ENCODE measurements at regions not wholly inside any gene's neighbourhood (a gene's known extent, or its start where the extent isn't known, plus 50 kb on each side); places are given as distances from the start of the nearest gene placed in this dataset.
"Not testable (repeated sequence)": the region's sequence is repeated elsewhere in the genome, so short reads cannot be mapped to it uniquely, and the experiment has no call there.

DNA sequence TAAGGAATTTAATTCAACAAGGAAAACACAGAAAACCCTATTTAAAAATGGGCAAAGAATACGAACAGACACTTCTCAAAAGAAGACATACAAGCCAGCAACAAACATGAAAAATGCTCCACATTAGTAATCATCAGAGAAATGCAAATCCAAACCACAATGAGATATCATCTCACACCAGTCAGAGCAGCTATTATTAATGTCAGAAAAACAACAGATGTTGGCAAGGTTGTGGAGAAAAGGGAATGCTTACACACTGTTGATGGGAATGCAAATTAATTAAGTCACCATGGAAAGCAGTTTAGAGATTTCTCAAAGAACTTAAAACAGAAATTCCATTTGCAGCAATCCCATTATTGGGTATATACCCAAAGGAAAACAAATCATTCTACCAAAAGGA is 55.2 kb downstream of the GCC1 start:
- no peak for DNase-seq

DNA sequence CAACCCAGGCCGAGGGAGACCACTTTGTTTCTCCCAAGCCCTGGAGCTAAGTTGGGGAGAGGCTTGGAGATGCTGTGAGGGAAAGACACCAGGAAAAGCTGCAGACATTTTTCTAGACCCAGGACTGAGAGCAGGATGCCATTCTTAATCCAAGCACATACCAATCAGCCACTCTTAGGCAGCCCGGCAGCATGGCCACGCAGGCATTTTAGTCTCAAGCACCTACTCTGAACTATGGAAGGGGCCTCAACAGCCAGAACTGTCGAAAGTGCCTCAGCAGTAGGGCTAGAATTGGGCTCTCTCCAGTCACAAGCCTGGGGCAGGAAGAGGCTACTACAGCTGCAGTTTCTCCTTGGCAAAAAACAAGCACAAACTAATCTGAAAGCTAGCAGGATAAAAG is 57.8 kb downstream of the GCC1 start:
- no peak for DNase-seq

DNA sequence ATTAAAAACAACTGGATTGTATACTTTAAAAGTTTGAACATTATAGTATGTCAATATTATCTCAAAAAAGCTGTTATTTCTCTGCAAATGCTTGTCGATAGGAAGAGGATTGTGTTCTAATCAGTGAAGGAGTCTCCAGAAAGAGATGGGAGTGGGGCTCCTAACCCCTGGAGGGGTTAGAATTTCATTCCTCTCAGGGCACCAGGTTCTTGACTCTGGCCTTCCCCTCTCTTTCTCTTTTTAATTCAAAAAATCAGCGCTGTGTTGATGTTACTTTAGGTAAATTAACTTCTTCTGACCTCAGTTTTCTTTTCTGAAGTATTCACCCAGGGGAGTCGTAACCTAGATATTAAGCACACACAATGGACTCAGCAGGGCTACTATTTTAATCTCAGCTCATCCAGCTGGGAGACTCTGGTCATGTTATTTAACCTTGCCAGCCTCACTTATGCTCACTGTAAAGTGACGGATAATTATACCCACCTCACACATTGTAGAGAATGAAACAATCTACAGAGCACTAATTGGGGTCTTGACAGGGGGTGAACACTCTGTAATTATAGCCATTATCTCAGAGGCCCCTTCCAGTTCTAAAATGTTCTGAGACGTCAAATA is 59.4 kb downstream of the GCC1 start:
- no peak for DNase-seq

DNA sequence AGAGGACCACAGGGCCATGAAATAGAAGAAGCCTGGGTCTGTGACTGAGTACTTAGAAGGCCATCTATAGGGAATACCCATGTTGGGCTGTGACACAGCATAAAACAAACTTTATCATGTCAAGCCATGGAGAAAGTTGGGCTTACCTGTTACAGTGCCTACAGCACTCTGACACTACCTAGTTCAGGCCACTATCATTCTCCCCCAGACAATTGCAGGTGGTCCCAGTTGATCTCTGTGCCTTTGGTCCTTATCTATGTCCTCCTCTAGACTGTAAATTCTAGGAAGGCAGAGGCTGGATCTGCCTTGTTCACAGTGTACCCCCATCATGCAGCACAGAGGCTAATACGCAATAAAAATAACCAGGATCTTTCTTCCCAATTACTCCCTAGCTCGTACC is 69.1 kb downstream of the GCC1 start:
- DNase-seq, result no peak

DNA sequence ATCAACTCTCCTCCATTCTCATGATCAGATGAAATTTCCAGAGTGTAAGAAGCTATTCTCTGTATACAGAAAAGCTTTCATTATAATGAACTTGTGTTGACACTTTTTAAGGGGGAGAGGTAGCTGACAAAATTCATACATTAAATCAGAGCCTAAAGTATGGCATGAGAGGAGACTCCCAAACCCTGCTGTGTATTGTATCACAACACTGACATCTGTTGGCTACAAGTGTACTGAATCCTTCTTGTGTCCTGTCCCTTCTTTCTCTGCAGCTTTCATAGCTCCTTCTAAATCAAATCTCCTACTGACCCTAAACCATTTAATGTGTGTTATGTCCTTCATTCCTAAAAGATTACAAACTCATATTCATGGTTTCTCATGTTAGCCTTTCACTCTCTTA is 70.9 kb downstream of the GCC1 start:
- DNase-seq, result no peak

DNA sequence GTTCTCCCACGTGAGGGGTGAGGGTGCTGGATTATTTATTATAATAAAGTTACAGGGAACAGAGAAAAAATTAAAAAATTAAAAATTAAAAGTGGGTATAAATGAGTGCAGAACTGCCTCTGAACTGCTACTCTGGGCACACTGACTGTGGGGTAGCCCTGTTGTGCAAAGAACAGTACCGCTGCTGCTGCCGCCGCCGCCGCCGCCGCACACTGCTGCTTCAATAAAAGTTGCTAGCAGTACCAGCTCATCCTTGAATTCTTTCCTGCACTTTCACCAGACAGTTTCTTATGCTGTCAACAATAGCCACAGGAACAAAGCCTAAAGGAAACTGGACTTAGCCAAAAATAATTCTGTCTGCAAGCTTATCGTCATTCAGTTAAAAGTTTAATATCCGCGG is 72.1 kb downstream of the GCC1 start:
- no peak for DNase-seq

DNA sequence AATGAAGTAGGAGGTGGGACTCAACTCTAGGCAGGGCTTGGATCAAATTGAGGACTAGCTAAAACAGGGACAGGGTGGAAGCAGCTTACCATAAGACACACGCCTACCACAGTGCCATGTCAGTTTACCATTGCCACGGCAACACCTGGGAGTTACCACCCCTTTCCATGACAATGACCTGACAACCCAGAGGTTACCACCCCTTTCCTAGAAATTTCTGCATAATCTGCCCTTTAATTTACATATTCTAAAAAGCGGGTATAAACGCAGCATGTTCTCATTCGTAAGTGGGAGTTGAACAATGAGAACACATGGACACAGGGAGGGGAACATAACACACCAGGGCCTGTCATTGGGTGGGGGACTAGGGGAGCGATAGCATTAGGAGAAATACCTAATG is 72.7 kb downstream of the GCC1 start:
- DNase-seq, result no peak

DNA sequence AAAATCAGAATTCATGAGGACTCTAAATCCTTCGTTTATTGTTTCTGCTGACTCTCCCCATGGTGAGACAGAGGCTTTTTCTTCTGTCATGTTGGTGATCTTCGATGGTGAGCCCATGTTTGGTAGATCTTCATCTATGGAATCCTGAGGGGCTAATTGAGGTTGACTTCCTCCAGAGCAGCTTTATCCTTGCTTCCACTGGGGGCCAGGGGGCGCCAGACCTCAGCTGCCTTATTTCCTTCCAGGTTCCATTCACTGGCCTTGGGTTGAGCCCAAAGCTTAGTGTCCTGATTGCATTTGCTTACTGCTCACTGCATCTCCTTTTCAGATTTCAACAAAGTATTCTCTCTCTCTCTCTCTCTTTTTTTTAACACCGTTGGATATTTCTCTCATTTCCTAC is 80.7 kb downstream of the GCC1 start:
- DNase-seq, result no peak

DNA sequence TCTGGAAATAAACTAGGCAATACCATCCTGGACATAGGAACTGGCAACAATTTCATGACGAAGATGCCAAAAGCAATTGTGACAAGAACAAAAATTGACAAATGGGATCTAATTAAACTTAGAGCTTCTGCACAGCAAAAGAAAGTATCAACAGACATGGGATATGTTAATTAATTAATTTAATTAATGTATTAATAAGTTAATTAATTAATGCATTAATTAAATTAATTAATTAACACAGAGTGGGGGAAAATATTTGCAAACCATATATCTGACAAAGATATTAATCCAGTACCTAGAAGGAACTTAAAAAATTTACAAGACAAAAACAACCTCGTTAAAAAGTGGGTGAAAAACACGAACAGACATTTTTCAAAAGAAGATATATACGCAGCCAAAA is 83.6 kb downstream of the GCC1 start:
- no peak for DNase-seq

DNA sequence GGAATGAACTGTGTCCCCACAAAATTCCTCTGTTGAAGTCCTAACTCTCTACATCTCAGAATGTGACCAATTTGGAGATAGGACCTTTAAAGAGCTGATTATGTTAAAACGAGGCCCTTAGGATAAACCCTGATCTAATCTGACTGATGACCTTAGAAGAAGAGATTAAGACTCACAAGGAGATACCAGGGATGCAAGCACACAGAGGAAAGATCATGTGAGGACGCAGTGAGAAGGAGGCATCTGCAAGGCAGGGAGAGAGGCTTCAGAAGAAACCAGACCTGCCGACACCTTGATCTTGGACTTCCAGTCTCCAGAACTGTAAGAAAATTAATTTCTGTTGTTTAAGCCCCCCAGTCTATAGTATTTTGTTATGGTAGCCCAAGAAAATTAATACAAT is 94.9 kb upstream of the ZNF800 start:
- no peak for DNase-seq

DNA sequence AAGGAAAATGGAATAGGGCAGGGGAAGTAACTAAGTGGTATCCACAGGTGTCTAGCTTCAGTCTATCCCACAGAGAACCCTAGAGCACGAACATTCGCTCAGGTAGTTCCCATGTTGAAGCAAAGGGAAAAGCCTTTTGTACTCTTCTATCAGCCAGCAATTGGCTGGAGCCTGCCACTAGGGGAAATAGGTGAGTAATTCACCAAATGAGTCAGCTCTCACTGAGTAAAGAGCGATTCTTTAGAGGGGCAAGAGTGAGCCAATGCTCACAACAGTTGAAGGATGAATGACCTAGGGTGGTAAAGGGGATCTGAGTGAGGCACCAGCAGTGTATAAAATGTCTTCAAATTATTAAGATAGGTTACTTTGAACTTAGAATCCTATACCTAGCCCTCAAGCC is 94.1 kb upstream of the ZNF800 start:
- DNase-seq, result no peak

DNA sequence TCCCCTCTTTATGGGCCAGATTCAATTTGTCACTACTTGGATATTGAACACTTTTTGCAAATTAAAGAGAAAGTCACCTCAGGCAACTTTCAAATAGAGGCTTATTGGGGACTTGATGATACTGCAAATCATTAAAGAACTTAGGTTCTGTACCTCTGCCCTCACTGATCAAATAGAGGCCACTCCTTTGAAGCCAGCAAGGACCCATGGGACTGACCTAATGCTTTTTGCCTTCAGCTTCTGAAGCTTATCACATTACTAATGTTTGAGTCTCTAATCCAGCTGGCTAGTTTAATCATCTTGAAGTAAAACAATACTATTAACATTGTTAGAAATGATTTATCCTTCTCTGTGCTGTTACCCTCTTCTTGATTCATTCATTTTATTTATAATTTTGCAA is 93.0 kb upstream of the ZNF800 start:
- DNase-seq, result no peak

DNA sequence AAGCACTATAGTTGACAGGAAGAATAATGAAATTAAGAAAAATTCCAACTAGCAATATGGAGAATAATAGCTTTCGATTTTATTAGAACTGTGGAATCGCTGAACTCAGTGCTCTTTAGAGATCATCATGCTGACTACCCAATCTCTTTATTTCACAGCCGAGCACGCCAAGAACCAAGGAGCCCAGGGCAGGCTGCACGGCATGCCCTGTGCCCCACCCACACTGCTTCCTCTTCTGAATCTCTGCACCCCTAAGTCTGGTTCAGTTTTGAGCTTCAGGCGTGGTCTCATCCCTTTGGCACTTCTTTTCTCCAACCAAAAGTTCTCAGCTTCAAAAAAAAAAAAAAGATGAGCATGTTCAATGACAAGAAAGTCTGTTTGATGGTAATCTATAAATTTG is 92.4 kb upstream of the ZNF800 start:
- no peak for DNase-seq

DNA sequence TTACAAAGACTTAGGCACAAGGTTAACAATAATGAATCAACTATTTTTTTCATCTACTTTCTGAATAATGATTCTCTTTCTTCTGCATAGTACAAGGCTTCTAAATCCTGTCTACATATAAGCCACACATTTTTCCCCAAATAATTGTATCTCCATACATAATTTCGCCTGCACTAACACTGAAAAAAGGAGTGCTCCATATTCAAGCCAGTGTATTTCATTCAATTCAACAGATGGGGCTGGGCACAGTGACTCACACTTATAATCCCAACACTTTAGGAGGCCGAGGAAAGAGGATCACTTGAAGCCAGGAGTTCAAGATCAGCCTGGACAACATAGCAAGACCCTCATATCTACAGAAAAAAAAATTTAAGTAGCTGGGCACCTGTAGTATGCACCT is 86.0 kb upstream of the ZNF800 start:
- DNase-seq, result no peak

DNA sequence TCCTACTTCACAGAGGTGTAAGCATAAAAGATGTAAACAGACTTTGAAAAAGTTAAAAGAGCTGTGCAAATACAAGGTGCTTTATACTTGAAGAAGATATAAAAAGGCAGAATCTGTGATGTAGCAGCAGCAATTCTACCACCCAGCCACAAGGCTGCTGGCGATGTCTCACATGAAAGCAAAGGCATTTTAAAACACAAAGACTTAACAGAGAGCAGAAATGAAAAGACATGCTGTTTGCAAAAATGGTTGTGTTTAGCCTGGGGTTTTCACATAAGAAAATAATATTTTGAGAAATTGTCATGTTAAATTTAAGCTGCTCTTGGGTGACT is 85.5 kb upstream of the ZNF800 start:
- no peak for DNase-seq

DNA sequence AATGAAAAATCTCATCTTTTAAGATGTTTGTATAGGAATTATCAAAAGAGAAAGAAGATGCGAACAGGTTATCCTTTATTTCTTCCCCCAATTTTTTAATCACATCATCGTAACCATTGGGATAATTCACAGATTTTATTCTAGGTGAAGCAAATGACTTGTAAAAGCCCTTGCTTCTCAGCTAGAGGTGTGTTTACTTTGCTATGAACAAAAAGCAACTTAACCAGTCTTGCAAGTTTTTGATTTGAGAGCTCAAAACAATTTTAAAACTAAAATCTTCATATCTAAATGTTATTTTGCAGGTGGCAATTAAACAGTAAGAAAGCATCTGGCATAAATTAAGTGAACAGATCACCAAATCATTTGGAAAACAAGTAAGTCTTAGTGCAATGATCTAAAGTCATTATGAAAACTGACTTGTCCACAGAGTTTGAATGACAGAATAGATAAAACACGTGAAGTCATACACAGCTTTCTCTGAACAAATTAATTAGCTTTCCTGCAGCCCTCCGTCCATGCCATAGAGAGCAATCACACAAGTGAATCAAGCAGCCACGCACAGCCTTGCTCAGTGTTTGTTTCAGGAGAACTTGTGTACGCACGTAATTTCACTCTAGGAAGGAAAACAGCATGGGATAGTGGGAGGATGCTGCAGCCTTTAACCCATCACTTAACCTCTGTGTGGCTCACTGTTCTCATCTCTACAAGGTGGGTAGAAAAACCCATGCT is 85.0 kb upstream of the ZNF800 start:
- DNase-seq, result no peak

DNA sequence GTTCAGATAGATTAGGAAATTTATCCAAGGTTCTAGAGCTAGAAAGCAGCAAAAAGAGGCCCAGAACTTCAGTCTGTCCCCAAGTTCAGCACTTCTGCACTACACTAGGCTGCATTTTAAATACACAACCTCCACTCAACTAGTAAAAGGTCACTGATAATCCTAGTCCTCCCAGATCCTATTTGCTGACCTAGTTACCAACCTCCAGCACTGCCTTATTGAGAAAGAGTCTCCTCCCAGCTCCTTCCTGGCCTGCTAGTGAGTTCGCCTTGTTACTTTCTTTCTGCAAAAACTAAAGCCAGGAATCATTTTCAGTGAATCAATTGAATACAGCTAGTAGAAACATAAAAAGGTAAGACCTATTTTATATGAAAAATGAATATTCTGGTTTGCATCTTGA is 84.1 kb upstream of the ZNF800 start:
- no peak for DNase-seq

DNA sequence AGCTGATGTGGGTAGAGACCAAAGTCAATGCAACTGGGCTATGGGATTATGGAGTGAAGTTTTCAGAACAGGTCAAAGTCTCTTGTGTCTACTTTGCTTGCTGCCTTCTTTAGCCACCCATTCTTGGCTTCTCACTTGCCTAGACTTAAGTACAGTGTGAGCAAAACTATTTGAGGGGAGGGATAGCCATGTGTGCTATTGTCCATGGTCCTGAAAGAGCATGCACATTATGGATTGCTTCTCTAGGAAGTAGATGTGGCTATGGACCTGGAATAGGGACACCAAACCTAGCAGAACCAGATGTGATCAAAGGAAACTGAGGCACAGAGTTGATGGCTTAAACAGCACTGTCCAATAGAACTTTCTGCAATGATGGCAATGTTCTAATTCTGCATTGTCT is 81.9 kb upstream of the ZNF800 start:
- DNase-seq, result no peak

DNA sequence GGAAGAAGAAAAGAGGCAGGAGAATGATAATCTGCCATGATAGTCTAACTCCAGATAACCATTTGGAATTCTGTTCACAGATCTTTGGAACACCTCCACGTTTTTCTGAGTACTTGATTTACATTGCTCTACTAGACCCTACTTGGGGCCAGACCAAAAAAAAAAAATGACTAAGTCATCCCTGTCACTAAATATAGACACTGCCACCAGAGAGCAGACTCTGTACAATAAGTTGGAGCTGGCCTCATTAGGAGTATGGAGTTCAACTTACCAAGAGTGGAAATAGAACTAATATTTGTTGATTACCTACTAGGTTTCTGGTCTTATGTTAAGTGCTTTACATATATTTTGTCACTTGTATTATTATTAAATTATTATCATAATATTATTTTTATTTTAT is 80.9 kb upstream of the ZNF800 start:
- DNase-seq, result no peak

DNA sequence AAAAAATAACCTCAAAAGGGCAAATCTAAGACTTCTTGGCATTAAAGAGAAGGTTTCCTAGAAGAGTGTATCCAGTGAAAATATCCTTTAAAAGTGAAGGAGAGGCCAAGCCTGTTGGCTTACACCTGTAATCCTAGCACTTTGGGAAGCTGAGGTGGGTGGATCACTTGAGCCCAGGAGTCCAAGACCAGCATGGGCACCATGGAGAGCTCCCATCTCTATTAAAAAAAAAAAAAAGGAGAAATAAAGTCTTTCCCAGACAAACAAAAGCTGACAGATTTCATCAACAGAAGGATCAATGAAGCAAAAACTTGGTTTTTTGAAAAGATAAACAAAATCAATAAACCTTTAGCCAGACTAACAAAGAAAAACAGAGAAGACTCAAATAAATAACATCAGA is 67.6 kb upstream of the ZNF800 start:
- no peak for DNase-seq

DNA sequence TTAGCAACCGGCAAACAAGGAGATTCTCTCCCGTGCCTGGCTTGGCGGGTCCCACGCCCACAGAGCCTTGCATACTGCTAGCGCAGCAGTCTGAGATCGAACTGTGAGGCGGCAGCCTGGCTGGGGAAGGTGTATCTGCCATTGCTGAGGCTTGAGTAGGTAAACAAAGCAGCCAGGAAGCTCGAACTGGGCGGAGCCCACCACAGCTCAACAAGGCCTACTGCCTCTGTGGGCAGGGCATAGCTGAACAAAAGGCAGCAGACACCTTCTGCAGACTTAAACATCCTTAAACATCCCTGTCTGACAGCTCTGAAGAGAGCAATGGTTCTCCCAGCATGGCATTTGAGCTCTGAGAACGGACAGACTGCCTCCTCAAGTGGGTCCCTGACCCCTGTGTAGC is 58.8 kb upstream of the ZNF800 start:
- not testable (repeated sequence) for DNase-seq

DNA sequence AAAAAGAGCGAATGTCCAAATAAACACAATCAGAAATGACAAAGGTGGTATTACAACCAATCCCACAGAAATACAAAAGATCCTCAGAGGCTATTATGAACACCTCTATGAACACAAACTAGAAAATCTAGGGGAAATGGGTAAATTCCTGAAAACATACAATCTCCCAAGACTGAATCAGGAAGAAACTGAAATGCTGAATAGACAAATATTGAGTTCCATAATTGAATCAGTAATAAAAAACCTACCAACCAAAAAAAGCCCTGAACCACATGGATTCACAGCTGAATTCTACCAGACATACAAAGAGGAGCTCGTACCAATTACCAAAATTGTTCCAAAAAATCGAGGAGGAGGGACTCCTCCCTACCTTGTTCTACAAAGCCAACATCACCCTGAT is 56.1 kb upstream of the ZNF800 start:
- DNase-seq, result no peak

DNA sequence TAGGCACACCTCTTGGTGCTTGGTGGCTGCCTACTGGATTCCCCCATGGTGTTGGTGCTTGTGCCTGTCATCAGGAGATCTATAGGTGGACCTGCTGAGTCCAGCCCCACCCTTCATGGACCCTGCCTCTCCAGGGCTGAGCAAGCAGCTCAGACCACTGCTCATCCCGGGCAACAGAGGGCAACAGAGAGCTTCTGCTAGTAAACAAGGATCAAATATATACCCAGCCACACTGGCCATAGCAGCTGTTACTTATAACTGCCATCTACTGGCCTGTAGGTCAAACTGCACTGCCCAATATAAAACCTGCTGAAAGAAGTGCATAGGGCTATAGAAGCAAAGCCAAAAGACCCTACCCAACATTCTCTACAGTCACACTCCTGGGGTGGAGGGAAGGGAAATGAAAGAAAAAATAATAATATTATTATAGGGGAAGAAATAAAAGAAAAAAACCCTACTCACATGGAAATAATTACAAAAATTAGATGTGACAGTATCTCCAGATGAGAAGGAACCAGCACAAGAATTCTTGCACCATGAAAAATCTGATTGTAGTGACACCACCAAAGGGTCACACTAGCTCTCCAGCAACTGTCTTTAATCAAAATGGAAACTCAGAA is 54.9 kb upstream of the ZNF800 start:
- peak; percentile 17 for DNase-seq

DNA sequence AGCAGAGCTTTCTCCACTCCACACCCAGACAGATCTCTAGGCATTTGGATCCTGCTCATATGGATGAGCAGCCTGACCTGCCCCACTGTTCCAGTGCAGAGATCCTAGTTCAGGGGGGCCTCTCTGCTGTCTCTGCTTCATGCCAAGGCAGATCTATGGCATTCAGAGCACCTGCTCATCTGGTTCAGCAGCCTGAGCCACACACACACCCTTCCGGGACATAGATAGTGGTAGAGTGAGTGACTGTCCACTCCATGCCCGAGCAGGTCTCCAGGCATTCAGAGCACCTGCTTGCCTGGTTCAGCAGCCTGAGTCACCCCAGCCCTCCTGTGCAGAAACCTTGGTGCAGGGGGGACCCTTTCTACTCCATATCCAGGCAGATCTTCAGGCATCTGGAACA is 54.3 kb upstream of the ZNF800 start:
- DNase-seq, result no peak

Measured in activated CD4-positive, alpha-beta T cell treated with anti-CD3 and anti-CD28 coated beads for 1 hour (primary cell).